SU-DHL-6 (cell line): ENCODE measurements at regions not wholly inside any gene's neighbourhood (a gene's known extent, or its start where the extent isn't known, plus 50 kb on each side); places are given as distances from the start of the nearest gene placed in this dataset.

Source experiments
- H2AFZ ChIP-seq: fragments of 200-600 bp; sonication (generic); 2 replicates; pipeline ENCODE4 v1.6.1; 2014; ENCODE audit warnings: low read depth, mild to moderate bottlenecking, moderate library complexity, mixed read lengths, antibody characterized with exemption, low read length; ENCODE audit not compliant: severe bottlenecking
- H3F3A ChIP-seq: fragments of 200-600 bp; shearing (Covaris generic); 2 replicates; pipeline ENCODE4 v1.6.0; 2016; ENCODE audit warnings: antibody characterized with exemption, mild to moderate bottlenecking; ENCODE audit not compliant: insufficient read depth
- H3K27ac ChIP-seq: fragments of 200-600 bp; sonication (generic); 2 replicates; pipeline ENCODE4 v1.5.1; 2016; ENCODE audit warnings: low read depth, mild to moderate bottlenecking, low read length, moderate library complexity, mixed read lengths
- H3K27me3 ChIP-seq: fragments of 200-600 bp; sonication (generic), shearing (Covaris generic); 2 replicates; pipeline ENCODE4 v1.6.0; 2014; ENCODE audit warnings: mild to moderate bottlenecking, low read length
- H3K36me3 ChIP-seq: fragments of 200-600 bp; sonication (generic); 2 replicates; pipeline ENCODE4 v1.6.1; 2014; ENCODE audit warnings: mild to moderate bottlenecking, low read length, mixed read lengths
- H3K4me2 ChIP-seq: fragments of 300-600, 200-600 bp; shearing (Covaris generic), sonication (generic); 2 replicates; pipeline ENCODE4 v1.6.0; 2014; ENCODE audit warnings: low read length, low read depth, mild to moderate bottlenecking; ENCODE audit not compliant: poor library complexity, severe bottlenecking
- H3K4me3 ChIP-seq: fragments of 200-600 bp; sonication (generic); 2 replicates; pipeline ENCODE4 v1.5.1; 2014; ENCODE audit warnings: antibody characterized with exemption, low read length, mild to moderate bottlenecking, mixed read lengths; ENCODE audit not compliant: insufficient read depth, poor library complexity, severe bottlenecking
- H3K79me2 ChIP-seq: fragments of 200-600 bp; sonication (generic); 2 replicates; pipeline ENCODE4 v1.6.1; 2014; ENCODE audit warnings: mild to moderate bottlenecking, low read length, moderate library complexity; ENCODE audit not compliant: insufficient read depth
- H3K9ac ChIP-seq: fragments of 200-600 bp; sonication (generic); 2 replicates; pipeline ENCODE4 v1.7.0; 2014; ENCODE audit warnings: mild to moderate bottlenecking, low read length
- H3K9me2 ChIP-seq: fragments of 200-600 bp; sonication (generic); replicated peaks from 2 replicates; pipeline ENCODE4 v1.6.1; 2014; ENCODE audit warnings: low read length; ENCODE audit not compliant: insufficient read depth
- H3K9me3 ChIP-seq: fragments of 200-600 bp; sonication (generic); 2 replicates; pipeline ENCODE4 v1.6.1; 2014; ENCODE audit warnings: low read length, mixed read lengths; ENCODE audit not compliant: insufficient read depth
- H4K20me1 ChIP-seq: fragments of 200-600 bp; sonication (generic); 2 replicates; pipeline ENCODE4 v1.6.1; 2014; ENCODE audit warnings: low read depth, mild to moderate bottlenecking, antibody characterized with exemption, low read length, moderate library complexity, mixed read lengths
- CTCF ChIP-seq: fragments of 200-600 bp; sonication (generic); IDR thresholded peaks from one replicate; pipeline ENCODE4 v1.5.1; 2017; ENCODE audit warnings: antibody characterized with exemption, mild to moderate bottlenecking, low read length, moderate library complexity; ENCODE audit not compliant: insufficient read depth, poor library complexity, severe bottlenecking
- EZH2phosphoT487 ChIP-seq: fragments of 200-600 bp; sonication (generic), shearing (Covaris generic); conservative IDR thresholded peaks from 2 replicates; pipeline ENCODE4 v1.6.1; 2018; ENCODE audit warnings: mild to moderate bottlenecking, antibody characterized with exemption, low read length, moderate library complexity, mixed read lengths

GRCh38 chr5:68766952-68767464 is 326.8 kb upstream of the SLC30A5 start:
- H3K36me3 ChIP-seq, result no peaks in the 10 kb centered on the region
- H3K4me3 ChIP-seq, result no peak overlapping the region
- no peak overlapping the region for H3K9ac ChIP-seq
- H3K79me2 ChIP-seq, result no peaks in the 10 kb centered on the region
- no peaks in the 10 kb centered on the region for H3K9me3 ChIP-seq
- TF ChIP-seq CTCF, result no peak
- TF ChIP-seq EZH2phosphoT487, result no peak
- no peaks in the 10 kb centered on the region for H3K27me3 ChIP-seq
- H3K27ac ChIP-seq, result no peak overlapping the region
- H4K20me1 ChIP-seq, result no peaks in the 10 kb centered on the region
- H3K4me2 ChIP-seq, result no peak overlapping the region
- H3F3A ChIP-seq, result no peaks in the 10 kb centered on the region
- no peaks in the 10 kb centered on the region for H3K9me2 ChIP-seq
- no peak overlapping the region for H2AFZ ChIP-seq

DNA sequence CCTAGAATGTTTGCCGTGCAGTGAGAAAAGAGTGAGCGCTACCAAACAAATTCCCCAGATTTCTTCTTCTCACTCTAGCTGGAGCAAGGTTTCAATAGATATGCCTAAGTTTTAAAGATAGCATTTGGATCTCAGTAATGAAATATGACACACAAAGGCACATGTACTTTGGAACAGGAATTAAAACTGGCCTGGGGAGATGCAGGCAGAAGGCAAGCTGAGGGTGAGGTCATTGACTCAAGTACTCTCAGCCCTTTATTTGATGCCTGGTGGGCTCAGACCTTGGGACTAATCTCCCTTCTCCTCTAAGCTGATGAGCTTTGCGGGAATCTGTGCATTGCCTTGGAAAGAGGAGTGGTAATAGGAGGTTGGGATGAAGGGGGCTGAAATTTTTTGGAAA is 323.3 kb upstream of the SLC30A5 start:
- Histone ChIP-seq H3F3A (no peaks in the 10 kb centered on the region), H3K4me3 (no peak overlapping the region), H2AFZ (no peak overlapping the region), H4K20me1 (no peaks in the 10 kb centered on the region), H3K36me3 (no peaks in the 10 kb centered on the region), H3K9me2 (no peaks in the 10 kb centered on the region), H3K9ac (no peak overlapping the region), H3K4me2 (no peak overlapping the region), H3K27me3 (no peaks in the 10 kb centered on the region), H3K79me2 (no peaks in the 10 kb centered on the region), H3K9me3 (no peaks in the 10 kb centered on the region), H3K27ac (no peak overlapping the region)
- no peak for TF ChIP-seq EZH2phosphoT487
- TF ChIP-seq CTCF, result no peak

DNA sequence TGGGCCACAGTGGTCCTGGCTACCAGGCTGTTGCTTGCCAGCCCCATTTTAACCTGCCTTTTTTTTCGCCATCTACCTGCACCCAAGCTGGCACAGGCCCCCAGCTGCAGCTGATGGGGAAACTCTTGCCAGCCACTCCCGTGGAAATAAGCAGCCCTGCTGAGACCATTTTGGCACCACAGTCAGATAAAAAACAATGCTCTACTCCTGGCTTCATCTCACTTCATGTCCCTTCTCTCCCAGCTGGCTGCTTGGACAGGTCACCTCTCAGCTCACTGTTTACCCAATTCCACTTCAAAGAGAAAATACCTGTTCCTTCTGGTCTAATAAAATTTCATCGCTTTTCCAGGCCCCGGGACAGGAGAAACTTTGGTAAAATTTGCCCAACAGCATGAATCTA is 322.6 kb upstream of the SLC30A5 start:
- no peak overlapping the region for H3K9ac ChIP-seq
- H3K79me2 ChIP-seq, result no peaks in the 10 kb centered on the region
- no peak overlapping the region for H2AFZ ChIP-seq
- no peaks in the 10 kb centered on the region for H3K9me3 ChIP-seq
- H4K20me1 ChIP-seq, result no peaks in the 10 kb centered on the region
- no peak overlapping the region for H3K4me3 ChIP-seq
- no peak overlapping the region for H3K27ac ChIP-seq
- no peak overlapping the region for H3K4me2 ChIP-seq
- H3F3A ChIP-seq, result no peaks in the 10 kb centered on the region
- H3K27me3 ChIP-seq, result no peaks in the 10 kb centered on the region
- no peak for TF ChIP-seq CTCF
- TF ChIP-seq EZH2phosphoT487, result no peak
- no peaks in the 10 kb centered on the region for H3K36me3 ChIP-seq
- H3K9me2 ChIP-seq, result no peaks in the 10 kb centered on the region
